ENCODE measurements at regions not wholly inside any gene's neighbourhood (a gene's known extent, or its start where the extent isn't known, plus 50 kb on each side); places are given as distances from the start of the nearest gene placed in this dataset.

- no peaks in the 10 kb centered on the region for H3K4me1 Mint-ChIP-seq (ENCODE audit: insufficient read depth, unreplicated experiment)
- H3K36me3 Mint-ChIP-seq (ENCODE audit: insufficient read depth, unreplicated experiment) = no peaks in the 10 kb centered on the region
- no TSS peak for BruUV-seq (replicated peaks)
- POLR2A ChIA-PET = interaction anchor here (0.7 kb wide), 1 partner anchor 301 kb away, joined by 3 read pairs; no protein-coding TSS in a partner anchor
- DNase-seq (ENCODE audit: unreplicated experiment) = no peak
- intact Hi-C loops (cut with micrococcal nuclease) = no loop called here
- no peaks in the 10 kb centered on the region for H3K27me3 Mint-ChIP-seq (ENCODE audit: insufficient read depth, unreplicated experiment)
- CTCF ChIA-PET = interaction anchor here (0.6 kb wide), 1 partner anchor 108 kb away, joined by 3 read pairs; no protein-coding TSS in a partner anchor
- H3K4me3 Mint-ChIP-seq (ENCODE audit: unreplicated experiment) = no peak overlapping the region
- TF ChIP-seq CTCF (IDR thresholded peaks at IDR 0.05; ENCODE audit: unreplicated experiment) = no peak
- H3K27ac Mint-ChIP-seq (ENCODE audit: low read depth, unreplicated experiment) = no peak overlapping the region
- H3K9me3 Mint-ChIP-seq (ENCODE audit: unreplicated experiment) = no peaks in the 10 kb centered on the region
Observed at GRCh38 chr12:42893803-42894202, 304.3 kb upstream of the PRICKLE1 start.

GRCh38 chr12:42892702-42893551, 303.4 kb upstream of the PRICKLE1 start:
- Mint-ChIP-seq H3K36me3 (ENCODE audit: insufficient read depth, unreplicated experiment) (no peaks in the 10 kb centered on the region), H3K4me1 (ENCODE audit: insufficient read depth, unreplicated experiment) (peaks cover 2% of the 10 kb centered on the region), H3K27ac (ENCODE audit: low read depth, unreplicated experiment) (no peak overlapping the region), H3K27me3 (ENCODE audit: insufficient read depth, unreplicated experiment) (no peaks in the 10 kb centered on the region), H3K9me3 (ENCODE audit: unreplicated experiment) (peaks cover 3% of the 10 kb centered on the region), H3K4me3 (ENCODE audit: unreplicated experiment) (no peak overlapping the region)
- ChIA-PET POLR2A (interaction anchor here (0.7 kb wide), 1 partner anchor 300 kb away, joined by 3 read pairs; no protein-coding TSS in a partner anchor), CTCF (interaction anchor here (0.6 kb wide), 2 partner anchors 41 to 108 kb away, joined by 3 read pairs; no protein-coding TSS in a partner anchor)
- intact Hi-C loops (cut with micrococcal nuclease) = no loop called here
- no peak for TF ChIP-seq CTCF (IDR thresholded peaks at IDR 0.05; ENCODE audit: unreplicated experiment)
- no TSS peak for BruUV-seq (replicated peaks)
- DNase-seq (ENCODE audit: unreplicated experiment) = no peak

- Mint-ChIP-seq H3K36me3 (ENCODE audit: insufficient read depth, unreplicated experiment) (no peaks in the 10 kb centered on the region), H3K4me3 (ENCODE audit: unreplicated experiment) (no peak overlapping the region), H3K4me1 (ENCODE audit: insufficient read depth, unreplicated experiment) (peaks cover 5% of the 10 kb centered on the region), H3K9me3 (ENCODE audit: unreplicated experiment) (peaks cover 8% of the 10 kb centered on the region), H3K27me3 (ENCODE audit: insufficient read depth, unreplicated experiment) (no peaks in the 10 kb centered on the region), H3K27ac (ENCODE audit: low read depth, unreplicated experiment) (no peak overlapping the region)
- DNase-seq (ENCODE audit: unreplicated experiment) = no peak
- intact Hi-C loops (cut with micrococcal nuclease) = no loop called here
- no TSS peak for BruUV-seq (replicated peaks)
- ChIA-PET POLR2A (no interaction called here), CTCF (interaction anchor here (0.6 kb wide), 1 partner anchor 319 kb away, joined by 3 read pairs; no protein-coding TSS in a partner anchor)
- TF ChIP-seq CTCF (IDR thresholded peaks at IDR 0.05; ENCODE audit: unreplicated experiment) = no peak
Observed at GRCh38 chr12:42887657-42888056, 298.1 kb upstream of the PRICKLE1 start.

GRCh38 chr12:42886160-42886559, 296.6 kb upstream of the PRICKLE1 start:
- peaks cover 5% of the 10 kb centered on the region for H3K4me1 Mint-ChIP-seq (ENCODE audit: insufficient read depth, unreplicated experiment)
- no peak for TF ChIP-seq CTCF (IDR thresholded peaks at IDR 0.05; ENCODE audit: unreplicated experiment)
- H3K36me3 Mint-ChIP-seq (ENCODE audit: insufficient read depth, unreplicated experiment) = no peaks in the 10 kb centered on the region
- POLR2A ChIA-PET = no interaction called here
- no peaks in the 10 kb centered on the region for H3K27me3 Mint-ChIP-seq (ENCODE audit: insufficient read depth, unreplicated experiment)
- no peak overlapping the region for H3K27ac Mint-ChIP-seq (ENCODE audit: low read depth, unreplicated experiment)
- peaks cover 8% of the 10 kb centered on the region for H3K9me3 Mint-ChIP-seq (ENCODE audit: unreplicated experiment)
- intact Hi-C loops (cut with micrococcal nuclease) = no loop called here
- no peak for DNase-seq (ENCODE audit: unreplicated experiment)
- H3K4me3 Mint-ChIP-seq (ENCODE audit: unreplicated experiment) = no peak overlapping the region
- no TSS peak for BruUV-seq (replicated peaks)
- CTCF ChIA-PET = no interaction called here
